T-cell (primary cell): ENCODE measurements at regions not wholly inside any gene's neighbourhood (a gene's known extent, or its start where the extent isn't known, plus 50 kb on each side); places are given as distances from the start of the nearest gene placed in this dataset.

Experiments used
- ATAC-seq, 4 experiments: fragments of 200-7000 bp in 3 of 4; fragments of 150-1000 bp in 1 of 4; cut with Tn5 transposase; replicated peaks in 1 of 4; 1 replicate in 3 of 4; 2 replicates in 1 of 4; pipeline ENCODE4 v1.10.0; 2021; ENCODE audit warnings: moderate library complexity in 3 of 4, mild to moderate bottlenecking in 2 of 4, moderate number of reproducible peaks in 1 of 4
- CTCF ChIA-PET, 2 donors: fragments of 300-600 bp; sonication (Branson Sonifier 250); formaldehyde crosslinking; loops; one replicate each; lab custom pipeline; 2022; ENCODE audit warnings: antibody characterized with exemption in 2 of 2; lab: Charles Lee
- POLR2A ChIA-PET, 2 donors: fragments of 300-600 bp; sonication (Branson Sonifier 250); formaldehyde crosslinking; loops; one replicate each; lab custom pipeline; 2022; ENCODE audit warnings: antibody characterized with exemption in 2 of 2; lab: Charles Lee
- DNase-seq, 35 experiments: peaks; one replicate each; pipeline versions ENCODE4 v3.0.0 to v3.0.0-alpha.2; 2013 to 2023
- H3K27ac ChIP-seq: one replicate; pipeline ENCODE4 v1.5.1; 2013; ENCODE audit warnings: low read length
- H3K27me3 ChIP-seq, 2 experiments: replicated peaks in 1 of 2; 1 replicate in 1 of 2; 2 replicates in 1 of 2; pipeline versions ENCODE4 v1.6.1 to v1.7.0; 2013; ENCODE audit warnings: low read length in 1 of 2, mixed read lengths in 1 of 2; ENCODE audit not compliant: control insufficient read depth in 2 of 2, insufficient read depth in 2 of 2; ENCODE audit errors: extremely low read depth in 1 of 2
- H3K36me3 ChIP-seq, 2 donors: 1 replicate in 1 of 2; 2 replicates in 1 of 2; pipeline versions ENCODE4 v1.6.1 to v1.7.0; 2013; ENCODE audit warnings: low read length in 1 of 2; ENCODE audit not compliant: control insufficient read depth in 2 of 2, insufficient read depth in 1 of 2; ENCODE audit errors: extremely low read depth in 1 of 2
- H3K4me1 ChIP-seq, 2 experiments: 1 replicate in 1 of 2; 2 replicates in 1 of 2; pipeline versions ENCODE4 v1.6.1 to v1.7.0; 2013; ENCODE audit warnings: low read length in 2 of 2, mixed read lengths in 1 of 2; ENCODE audit not compliant: insufficient read depth in 2 of 2, control insufficient read depth in 1 of 2; ENCODE audit errors: extremely low read depth in 1 of 2
- H3K4me3 ChIP-seq, 2 donors: 1 replicate in 1 of 2; 2 replicates in 1 of 2; pipeline versions ENCODE4 v1.5.1 to v1.7.0; 2013; ENCODE audit warnings: mild to moderate bottlenecking in 2 of 2, low read length in 1 of 2, moderate library complexity in 1 of 2; ENCODE audit not compliant: control insufficient read depth in 1 of 2; ENCODE audit errors: extremely low read depth in 1 of 2
- H3K9me3 ChIP-seq: 2 replicates; pipeline ENCODE4 v1.7.0; 2013
- H3K27ac Mint-ChIP-seq, 2 donors: one replicate each; pipeline ENCODE4 v1.8.0; 2020 to 2021; ENCODE audit warnings: mild to moderate bottlenecking in 2 of 2, mixed read lengths in 2 of 2
- H3K27me3 Mint-ChIP-seq, 2 donors: one replicate each; pipeline ENCODE4 v1.8.0; 2021 to 2022; ENCODE audit warnings: mixed read lengths in 2 of 2
- H3K36me3 Mint-ChIP-seq: one replicate; pipeline ENCODE4 v1.8.0; 2021; ENCODE audit warnings: mixed read lengths
- H3K4me1 Mint-ChIP-seq, 3 donors: one replicate each; pipeline ENCODE4 v1.8.0; 2020 to 2022; ENCODE audit warnings: mixed read lengths in 3 of 3, mild to moderate bottlenecking in 1 of 3
- H3K4me3 Mint-ChIP-seq, 3 donors: one replicate each; pipeline ENCODE4 v1.8.0; 2020 to 2022; ENCODE audit warnings: mild to moderate bottlenecking in 3 of 3, mixed read lengths in 3 of 3, moderate library complexity in 3 of 3
- H3K9me3 Mint-ChIP-seq, 3 donors: one replicate each; pipeline ENCODE4 v1.8.0; 2020 to 2022; ENCODE audit warnings: mixed read lengths in 3 of 3
- WGBS: methylation state at CpG from one replicate; pipeline ENCODE4 v1.1.5; 2013; ENCODE audit warnings: missing lambda C conversion rate; ENCODE audit not compliant: insufficient coverage; 5-methylcytosine and 5-hydroxymethylcytosine counted together

DNA sequence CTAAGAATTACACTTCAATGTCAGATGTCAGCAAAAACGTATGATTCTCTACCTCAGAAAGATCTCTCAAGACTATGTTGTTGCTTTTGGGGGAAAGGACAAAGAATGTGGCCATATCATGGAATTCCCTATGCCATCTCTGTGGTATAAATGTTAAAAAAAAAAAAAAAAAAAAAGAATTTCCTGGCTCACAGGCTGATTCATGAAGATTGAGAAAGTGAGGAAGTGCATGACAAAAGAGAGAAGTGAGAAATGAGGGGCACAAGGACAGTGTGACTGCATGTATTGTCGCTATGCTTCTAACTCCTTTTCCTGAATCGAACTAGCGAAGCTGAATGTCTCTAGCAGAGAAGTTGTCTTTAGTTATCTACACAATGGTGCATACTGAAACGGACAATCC is 80.6 kb upstream of the CARD18 start:
- WGBS, result no CpG with 5 or more reads among the region's 5 CpGs
- Histone ChIP-seq H3K4me3 (no peak overlapping the region), H3K27me3 (no peaks in the 10 kb centered on the region), H3K9me3 (no peaks in the 10 kb centered on the region), H3K4me1 (no peaks in the 10 kb centered on the region), H3K27ac (no peak overlapping the region), H3K36me3 (no peaks in the 10 kb centered on the region)
- DNase-seq (no peak), ATAC-seq (no peak)
- POLR2A ChIA-PET, result interaction anchor here in 1 of 2 donors (0.7 kb wide), 1 partner anchor 46 kb away, joined by 13 read pairs; no protein-coding TSS in a partner anchor
- Mint-ChIP-seq H3K4me3 (no peak overlapping the region), H3K36me3 (no peaks in the 10 kb centered on the region), H3K27me3 (peaks cover 2 to 8% of the 10 kb centered on the region in 2 donors), H3K9me3 (no peaks in the 10 kb centered on the region), H3K27ac (no peak overlapping the region), H3K4me1 (no peaks in the 10 kb centered on the region)
- CTCF ChIA-PET, result no interaction called here

DNA sequence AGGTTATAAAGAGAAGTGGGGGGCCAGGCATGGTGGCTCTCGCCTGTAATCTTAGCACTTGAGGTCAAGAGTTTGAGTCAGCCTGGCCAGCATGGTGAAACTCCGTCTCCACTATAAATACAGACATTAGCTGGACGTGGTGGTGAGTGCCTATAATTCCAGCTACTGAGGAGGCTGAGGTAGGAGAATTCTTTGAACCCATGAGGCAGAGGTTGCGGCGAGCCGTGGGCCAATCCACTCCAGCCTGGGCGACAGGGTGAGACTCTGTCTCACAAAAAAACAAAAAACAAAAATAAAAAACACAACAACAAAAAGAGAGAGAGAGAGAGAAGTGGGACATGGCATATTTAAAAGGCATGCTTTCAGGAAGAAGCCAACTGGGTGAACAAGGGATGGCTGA is 80.1 kb upstream of the CARD18 start:
- DNase-seq, result no peak

GRCh38 chr11:105219269-105219668 is 79.7 kb upstream of the CARD18 start:
- CTCF ChIA-PET, result interaction anchor here in 1 of 2 donors (0.9 kb wide), 1 partner anchor 12 kb away, joined by 3 read pairs; no protein-coding TSS in a partner anchor
- no peaks in the 10 kb centered on the region for H3K4me1 Mint-ChIP-seq

More for the DNA sequence above, 80.1 kb upstream of the CARD18 start:
- Mint-ChIP-seq H3K4me3 (no peak overlapping the region), H3K27ac (no peak overlapping the region), H3K9me3 (no peaks in the 10 kb centered on the region), H3K27me3 (peaks cover 2 to 5% of the 10 kb centered on the region in 2 donors), H3K36me3 (no peaks in the 10 kb centered on the region), H3K4me1 (no peaks in the 10 kb centered on the region)
- Histone ChIP-seq H3K27ac (no peak overlapping the region), H3K27me3 (no peaks in the 10 kb centered on the region), H3K4me3 (no peak overlapping the region), H3K4me1 (no peaks in the 10 kb centered on the region), H3K36me3 (no peaks in the 10 kb centered on the region), H3K9me3 (no peaks in the 10 kb centered on the region)
- ATAC-seq, result no peak
- ChIA-PET POLR2A (interaction anchor here in 1 of 2 donors (0.7 kb wide), 1 partner anchor 46 kb away, joined by 13 read pairs; no protein-coding TSS in a partner anchor), CTCF (interaction anchor here in 1 of 2 donors (0.9 kb wide), 1 partner anchor 12 kb away, joined by 3 read pairs; no protein-coding TSS in a partner anchor)
- no CpG with 5 or more reads among the region's 7 CpGs for WGBS

GRCh38 chr11:105215528-105215927 is 76.0 kb upstream of the CARD18 start:
- H3K27ac Mint-ChIP-seq, result no peak overlapping the region
- WGBS, result no CpG with 5 or more reads among the region's 1 CpG

More at GRCh38 chr11:105219269-105219668, 79.7 kb upstream of the CARD18 start:
- Histone ChIP-seq H3K27me3 (no peaks in the 10 kb centered on the region), H3K27ac (no peak overlapping the region), H3K4me1 (no peaks in the 10 kb centered on the region), H3K9me3 (no peaks in the 10 kb centered on the region), H3K4me3 (no peak overlapping the region), H3K36me3 (no peaks in the 10 kb centered on the region)
- Mint-ChIP-seq H3K27me3 (peaks cover 2 to 5% of the 10 kb centered on the region in 2 donors), H3K4me3 (no peak overlapping the region), H3K36me3 (no peaks in the 10 kb centered on the region), H3K9me3 (no peaks in the 10 kb centered on the region), H3K27ac (no peak overlapping the region)
- ATAC-seq (no peak), DNase-seq (no peak)
- POLR2A ChIA-PET, result no interaction called here
- no CpG with 5 or more reads among the region's 10 CpGs for WGBS

DNA sequence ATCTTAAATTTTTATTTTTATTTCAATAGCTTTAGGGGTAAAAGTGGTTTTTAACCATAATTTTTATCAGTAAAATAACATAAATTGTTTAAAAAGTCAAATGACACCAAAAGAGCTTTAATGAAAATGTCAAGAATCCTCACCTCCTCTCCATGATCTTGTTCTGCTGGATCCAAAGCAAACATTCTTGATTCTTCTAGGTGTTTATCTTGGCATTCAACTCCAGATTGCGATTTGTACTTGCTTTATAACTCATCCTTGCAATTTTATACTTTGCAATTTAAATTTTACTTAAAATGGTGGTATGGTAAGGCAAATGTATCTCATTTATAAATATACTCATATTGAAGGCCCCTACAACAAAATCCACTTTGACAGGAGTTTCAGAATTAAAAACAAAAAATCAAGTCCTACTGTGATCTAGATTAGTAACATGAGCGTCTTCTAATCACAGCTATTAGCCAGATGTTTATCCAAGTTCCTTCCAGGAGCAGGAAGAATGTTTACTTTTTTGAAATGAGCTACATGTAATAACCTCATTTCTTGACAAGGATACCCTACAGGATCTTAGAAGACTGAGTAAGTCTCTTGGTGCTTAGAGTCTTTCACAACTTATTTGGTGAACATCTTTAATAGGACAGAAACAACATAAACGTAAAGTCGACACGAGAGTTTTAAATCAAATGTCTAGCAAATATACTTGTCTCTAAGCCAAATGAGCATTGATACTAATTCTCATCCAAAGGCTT is 72.4 kb upstream of the CARD18 start:
- Mint-ChIP-seq H3K27ac (no peak overlapping the region), H3K4me3 (no peak overlapping the region), H3K27me3 (peaks cover 0 to 8% of the 10 kb centered on the region in 2 donors), H3K9me3 (no peaks in the 10 kb centered on the region), H3K36me3 (no peaks in the 10 kb centered on the region), H3K4me1 (no peaks in the 10 kb centered on the region)
- ATAC-seq, result no peak
- no peak for DNase-seq
- Histone ChIP-seq H3K4me1 (no peaks in the 10 kb centered on the region), H3K27ac (no peak overlapping the region), H3K9me3 (no peaks in the 10 kb centered on the region), H3K4me3 (no peak overlapping the region), H3K36me3 (no peaks in the 10 kb centered on the region), H3K27me3 (no peaks in the 10 kb centered on the region)
- ChIA-PET CTCF (no interaction called here), POLR2A (no interaction called here)
- no CpG with 5 or more reads among the region's 5 CpGs for WGBS

More at GRCh38 chr11:105215528-105215927, 76.0 kb upstream of the CARD18 start:
- ChIA-PET CTCF (no interaction called here), POLR2A (no interaction called here)
- Mint-ChIP-seq H3K36me3 (no peaks in the 10 kb centered on the region), H3K9me3 (no peaks in the 10 kb centered on the region), H3K27me3 (peaks cover 2 to 10% of the 10 kb centered on the region in 2 donors), H3K4me3 (no peak overlapping the region), H3K4me1 (no peaks in the 10 kb centered on the region)
- Histone ChIP-seq H3K4me3 (no peak overlapping the region), H3K27ac (no peak overlapping the region), H3K9me3 (no peaks in the 10 kb centered on the region), H3K36me3 (no peaks in the 10 kb centered on the region), H3K4me1 (no peaks in the 10 kb centered on the region), H3K27me3 (no peaks in the 10 kb centered on the region)
- DNase-seq, result no peak
- no peak for ATAC-seq

DNA sequence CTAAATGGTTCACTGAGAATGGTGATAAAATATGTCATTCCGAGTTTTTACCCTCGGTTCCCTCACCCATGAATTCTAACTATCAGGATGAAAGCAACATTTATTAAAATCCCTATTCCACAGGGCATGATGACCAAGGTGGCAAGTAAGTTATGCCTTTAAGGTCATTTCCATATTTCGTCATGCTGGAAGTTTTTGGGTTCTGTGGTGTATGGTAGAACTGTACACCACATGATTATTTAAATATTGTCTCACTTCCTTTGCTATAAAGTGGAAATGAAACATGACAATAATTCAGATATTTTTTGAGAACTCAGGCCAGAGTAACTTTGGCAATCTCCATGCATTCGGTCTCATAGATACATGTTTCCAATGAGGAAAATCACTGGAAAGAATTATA is 68.5 kb upstream of the CARD18 start:
- Mint-ChIP-seq H3K27me3 (no peaks in the 10 kb centered on the region), H3K4me1 (peaks cover 7 to 10% (median 8%) of the 10 kb centered on the region in 3 donors), H3K27ac (no peak overlapping the region), H3K4me3 (no peak overlapping the region), H3K9me3 (no peaks in the 10 kb centered on the region), H3K36me3 (no peaks in the 10 kb centered on the region)
- WGBS, result no CpG with 5 or more reads among the region's 4 CpGs
- H3K4me1 ChIP-seq, result no peaks in the 10 kb centered on the region
- DNase-seq (no peak), ATAC-seq (no peak)
- H3K27me3 ChIP-seq, result no peaks in the 10 kb centered on the region
- no peaks in the 10 kb centered on the region for H3K9me3 ChIP-seq
- H3K27ac ChIP-seq, result no peak overlapping the region
- POLR2A ChIA-PET, result interaction anchor here in 1 of 2 donors (0.7 kb wide), 1 partner anchor 68 kb away, joined by 4 read pairs; the partner anchor contains the start of gene CARD18
- H3K36me3 ChIP-seq, result no peaks in the 10 kb centered on the region
- H3K4me3 ChIP-seq, result no peak overlapping the region
- CTCF ChIA-PET, result interaction anchor here in 1 of 2 donors (1.0 kb wide), 1 partner anchor 11 kb away, joined by 3 read pairs; no protein-coding TSS in a partner anchor
